IMR-90 (cell line): ENCODE measurements at regions not wholly inside any gene's neighbourhood (a gene's known extent, or its start where the extent isn't known, plus 50 kb on each side); places are given as distances from the start of the nearest gene placed in this dataset. TPM values are rescaled to one million over a fixed set of nuclear protein-coding genes. Genes with fewer than 3 reads are reported as not detected.

Source experiments
- microRNA-seq, 2 experiments: library from miRNA; stranded (forward) in 1 of 2; unstranded in 1 of 2; fragments of 10-50 nt in 1 of 2; fragments of <30 nt in 1 of 2; gene quantifications in 1 of 2; microRNA quantifications in 1 of 2; one replicate each; pipeline versions ENCODE3 to v1.1.0; 2013 to 2020; ENCODE audit not compliant: insufficient read depth in 1 of 2, insufficient read length in 1 of 2, unreplicated experiment in 1 of 2
- small RNA-seq, 5 experiments: library from RNA; depleted of rRNA; stranded (forward); fragments of <200 nt; gene quantifications; one replicate each; pipeline ENCODE3, GENCODE V24; 2012

Small RNA genes in the stretch of these regions (microRNA-seq; reads per million reads assigned to microRNA genes)
- gene SRIP1 (ENCODE audit: insufficient read depth, insufficient read length), result not detected

Small RNA genes in the stretch of these regions (small RNA-seq; reads per million reads assigned to genes)
- gene SRIP1, result 0 reads per million in 5 experiments
